ENCODE measurements at regions not wholly inside any gene's neighbourhood (a gene's known extent, or its start where the extent isn't known, plus 50 kb on each side); places are given as distances from the start of the nearest gene placed in this dataset.
A peak's percentile ranks its signal among the peaks of the same experiment; 100 is the strongest.
"Not testable (repeated sequence)": the region's sequence is repeated elsewhere in the genome, so short reads cannot be mapped to it uniquely, and the experiment has no call there.

GRCh38 chr15:28786521-28786920 lies 61.9 kb downstream of the GOLGA6L7 start:
- Mint-ChIP-seq H3K27ac (peak overlapping the region in 6 of 7 donors; percentile 14 to 84 (median 69)), H3K36me3 (no peaks in the 10 kb centered on the region), H3K9me3 (peaks cover 0 to 13% (median 2%) of the 10 kb centered on the region in 7 donors), H3K4me1 (peaks cover 40% of the 10 kb centered on the region), H3K27me3 (ENCODE audit: low read depth in 3 of 3) (peaks cover 12 to 23% (median 16%) of the 10 kb centered on the region in 3 donors), H3K4me3 (peak overlapping the region in 1 of 2 donors; percentile 72)
- Histone ChIP-seq H3K4me1 (ENCODE audit: control insufficient read depth in 1 of 2, insufficient read depth in 2 of 2, low read length in 2 of 2) (peaks cover 24 to 39% of the 10 kb centered on the region in 2 donors), H3K27me3 (ENCODE audit: control insufficient read depth in 2 of 2, insufficient read depth in 2 of 2, low read length in 2 of 2) (peaks cover 0 to 6% of the 10 kb centered on the region in 2 donors), H3K36me3 (replicated peaks in 1 of 2; ENCODE audit: control insufficient read depth in 1 of 2, insufficient read depth in 2 of 2, low read length in 2 of 2) (no peaks in the 10 kb centered on the region), H4K20me1 (ENCODE audit: insufficient read depth, low read length) (no peaks in the 10 kb centered on the region), H3K9ac (ENCODE audit: insufficient read depth, low read length, poor library complexity, severe bottlenecking) (no peak overlapping the region), H3K79me2 (ENCODE audit: insufficient read depth, low read length) (no peaks in the 10 kb centered on the region), H3K27ac (ENCODE audit: low read depth in 1 of 2, low read length in 2 of 2) (no peak overlapping the region), H2AFZ (ENCODE audit: insufficient read depth, low read depth, low read length, poor library complexity, severe bottlenecking) (no peak overlapping the region), H3K4me2 (replicated peaks; ENCODE audit: extremely low read depth, low read length, poor library complexity, severe bottlenecking) (peak overlapping the region; percentile 21), H3K4me3 (replicated peaks in 1 of 3; ENCODE audit: low read depth in 2 of 3, low read length in 3 of 3) (peak overlapping the region in 1 of 3 experiments; percentile 7), H3K9me3 (replicated peaks in 1 of 2; ENCODE audit: control insufficient read depth in 1 of 2, insufficient read depth in 1 of 2, low read length in 2 of 2) (no peaks in the 10 kb centered on the region)
- WGBS (ENCODE audit: insufficient coverage): no CpG with 5 or more reads among the region's 1 CpG
- intact Hi-C loops (cut with micrococcal nuclease): no loop called here
- no peak for TF ChIP-seq CTCF (IDR thresholded peaks at IDR 0.05)
- DNase-seq: peak in 1 of 3 donors; percentile 13

GRCh38 chr15:28784347-28785163 lies 63.9 kb downstream of the GOLGA6L7 start:
- H3K36me3 Mint-ChIP-seq; H3K9me3 ChIP-seq (replicated peaks in 1 of 2; ENCODE audit: control insufficient read depth in 1 of 2, insufficient read depth in 1 of 2, low read length in 2 of 2); H3K79me2 ChIP-seq (ENCODE audit: insufficient read depth, low read length); H3K36me3 ChIP-seq (replicated peaks in 1 of 2; ENCODE audit: control insufficient read depth in 1 of 2, insufficient read depth in 2 of 2, low read length in 2 of 2); intact Hi-C loops (cut with micrococcal nuclease); H3K27me3 ChIP-seq (ENCODE audit: control insufficient read depth in 2 of 2, insufficient read depth in 2 of 2, low read length in 2 of 2); H4K20me1 ChIP-seq (ENCODE audit: insufficient read depth, low read length): not testable (repeated sequence)
- Mint-ChIP-seq H3K9me3 (peaks cover 0 to 12% (median 2%) of the 10 kb centered on the region in 7 donors), H3K4me1 (peaks cover 34% of the 10 kb centered on the region), H3K4me3 (peak overlapping the region; percentile 73 to 88), H3K27me3 (ENCODE audit: low read depth in 3 of 3) (peaks cover 7 to 17% (median 8%) of the 10 kb centered on the region in 3 donors), H3K27ac (peak overlapping the region; percentile 68 to 91 (median 84))
- Histone ChIP-seq H3K4me3 (replicated peaks in 1 of 3; ENCODE audit: low read depth in 2 of 3, low read length in 3 of 3) (peak overlapping the region; percentile 14 to 58 (median 29)), H3K9ac (ENCODE audit: insufficient read depth, low read length, poor library complexity, severe bottlenecking) (peak overlapping the region; percentile 62), H3K27ac (ENCODE audit: low read depth in 1 of 2, low read length in 2 of 2) (peak overlapping the region; percentile 66 to 67), H2AFZ (ENCODE audit: insufficient read depth, low read depth, low read length, poor library complexity, severe bottlenecking) (peak overlapping the region; percentile 73), H3K4me1 (ENCODE audit: control insufficient read depth in 1 of 2, insufficient read depth in 2 of 2, low read length in 2 of 2) (peaks cover 19 to 36% of the 10 kb centered on the region in 2 donors), H3K4me2 (replicated peaks; ENCODE audit: extremely low read depth, low read length, poor library complexity, severe bottlenecking) (peak overlapping the region; percentile 31)
- WGBS (ENCODE audit: insufficient coverage): 97% methylated on average over 15 of the region's 39 CpGs
- DNase-seq: peak in 2 of 3 donors; percentile 21 to 49

All from CD14-positive monocyte (primary cell).